ENCODE measurements at regions not wholly inside any gene's neighbourhood (a gene's known extent, or its start where the extent isn't known, plus 50 kb on each side); places are given as distances from the start of the nearest gene placed in this dataset.

DNA sequence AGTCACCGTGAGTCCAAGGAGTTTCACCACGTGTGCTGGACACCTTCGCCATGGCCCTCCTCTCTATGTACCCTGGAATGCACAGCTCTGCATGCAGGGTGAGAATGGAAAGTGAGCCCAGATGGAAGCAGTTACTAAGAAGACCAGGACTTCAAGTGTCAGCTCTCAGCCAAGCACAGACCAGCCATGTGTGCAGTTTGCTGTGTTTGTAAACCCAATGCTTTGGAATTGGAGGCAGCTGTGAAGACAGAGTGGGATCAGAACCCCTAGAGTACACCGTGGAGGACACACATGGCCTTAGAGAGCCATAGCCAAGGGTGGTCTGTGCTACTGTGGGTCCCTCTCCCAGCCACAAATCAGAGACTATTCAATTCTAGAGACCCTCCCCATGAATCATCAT is 655.5 kb upstream of the ID2 start:
- Histone ChIP-seq H3K27me3 (no peaks in the 10 kb centered on the region), H3K4me1 (no peaks in the 10 kb centered on the region), H3K4me3 (no peak overlapping the region), H3K9me3 (ENCODE audit: low read depth) (no peaks in the 10 kb centered on the region), H4K20me1 (ENCODE audit: low read depth) (no peaks in the 10 kb centered on the region), H3K27ac (no peak overlapping the region), H3K36me3 (no peaks in the 10 kb centered on the region), H3K9ac (no peak overlapping the region), H3K4me2 (no peak overlapping the region), H3F3A (ENCODE audit: low read depth) (no peaks in the 10 kb centered on the region), H3K79me2 (ENCODE audit: low read depth) (no peaks in the 10 kb centered on the region), H2AFZ (replicated peaks) (no peak overlapping the region)
- Mint-ChIP-seq H3K4me1 (no peaks in the 10 kb centered on the region), H3K4me3 (no peak overlapping the region), H3K27ac (no peak overlapping the region), H3K27me3 (ENCODE audit: insufficient read depth, low read depth) (peaks cover 5% of the 10 kb centered on the region), H3K9me3 (no peaks in the 10 kb centered on the region), H3K36me3 (no peaks in the 10 kb centered on the region)
- no peak for TF ChIP-seq EZH2 (IDR thresholded peaks at IDR 0.05)
- TF ChIP-seq, protein P1, sequence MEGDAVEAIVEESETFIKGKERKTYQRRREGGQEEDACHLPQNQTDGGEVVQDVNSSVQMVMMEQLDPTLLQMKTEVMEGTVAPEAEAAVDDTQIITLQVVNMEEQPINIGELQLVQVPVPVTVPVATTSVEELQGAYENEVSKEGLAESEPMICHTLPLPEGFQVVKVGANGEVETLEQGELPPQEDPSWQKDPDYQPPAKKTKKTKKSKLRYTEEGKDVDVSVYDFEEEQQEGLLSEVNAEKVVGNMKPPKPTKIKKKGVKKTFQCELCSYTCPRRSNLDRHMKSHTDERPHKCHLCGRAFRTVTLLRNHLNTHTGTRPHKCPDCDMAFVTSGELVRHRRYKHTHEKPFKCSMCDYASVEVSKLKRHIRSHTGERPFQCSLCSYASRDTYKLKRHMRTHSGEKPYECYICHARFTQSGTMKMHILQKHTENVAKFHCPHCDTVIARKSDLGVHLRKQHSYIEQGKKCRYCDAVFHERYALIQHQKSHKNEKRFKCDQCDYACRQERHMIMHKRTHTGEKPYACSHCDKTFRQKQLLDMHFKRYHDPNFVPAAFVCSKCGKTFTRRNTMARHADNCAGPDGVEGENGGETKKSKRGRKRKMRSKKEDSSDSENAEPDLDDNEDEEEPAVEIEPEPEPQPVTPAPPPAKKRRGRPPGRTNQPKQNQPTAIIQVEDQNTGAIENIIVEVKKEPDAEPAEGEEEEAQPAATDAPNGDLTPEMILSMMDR (IDR thresholded peaks at IDR 0.05): no peak
- TF ChIP-seq EZH2phosphoT487 (IDR thresholded peaks at IDR 0.05): no peak
- DNase-seq (ENCODE audit: low spot score): no peak

DNA sequence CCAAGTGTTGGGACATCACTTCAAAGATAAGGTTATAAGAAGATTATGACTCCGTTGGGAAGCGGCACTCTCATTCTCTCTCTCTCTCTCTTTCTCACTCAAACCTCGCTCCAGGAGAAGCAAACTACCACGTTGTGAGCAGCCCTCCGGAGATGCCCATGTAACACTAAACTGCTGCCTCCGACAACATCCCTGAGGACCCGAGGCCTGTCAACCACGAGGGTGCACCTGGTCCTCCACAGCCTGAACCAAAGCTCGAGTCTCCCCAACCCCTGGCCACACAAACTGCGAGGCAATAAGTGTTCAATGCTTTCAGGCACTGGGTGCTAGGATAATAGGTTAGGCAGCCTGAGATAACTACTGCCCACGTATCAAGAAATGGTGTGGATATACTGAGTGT is 654.5 kb upstream of the ID2 start:
- Histone ChIP-seq H2AFZ (replicated peaks) (no peak overlapping the region), H3K79me2 (ENCODE audit: low read depth) (no peaks in the 10 kb centered on the region), H3K9ac (no peak overlapping the region), H3K27ac (no peak overlapping the region), H3K4me1 (no peaks in the 10 kb centered on the region), H3F3A (ENCODE audit: low read depth) (no peaks in the 10 kb centered on the region), H3K36me3 (no peaks in the 10 kb centered on the region), H3K9me3 (ENCODE audit: low read depth) (no peaks in the 10 kb centered on the region), H4K20me1 (ENCODE audit: low read depth) (no peaks in the 10 kb centered on the region), H3K4me3 (no peak overlapping the region), H3K27me3 (no peaks in the 10 kb centered on the region), H3K4me2 (no peak overlapping the region)
- DNase-seq (ENCODE audit: low spot score): no peak
- no peaks in the 10 kb centered on the region for H3K4me1 Mint-ChIP-seq
- H3K36me3 Mint-ChIP-seq: no peaks in the 10 kb centered on the region
- H3K9me3 Mint-ChIP-seq: no peaks in the 10 kb centered on the region
- H3K27ac Mint-ChIP-seq: no peak overlapping the region
- no peak overlapping the region for H3K4me3 Mint-ChIP-seq
- TF ChIP-seq, protein P1 (IDR thresholded peaks at IDR 0.05): no peak
- no peak for TF ChIP-seq EZH2 (IDR thresholded peaks at IDR 0.05)
- no peak for TF ChIP-seq EZH2phosphoT487 (IDR thresholded peaks at IDR 0.05)
- peaks cover 5% of the 10 kb centered on the region for H3K27me3 Mint-ChIP-seq (ENCODE audit: insufficient read depth, low read depth)

DNA sequence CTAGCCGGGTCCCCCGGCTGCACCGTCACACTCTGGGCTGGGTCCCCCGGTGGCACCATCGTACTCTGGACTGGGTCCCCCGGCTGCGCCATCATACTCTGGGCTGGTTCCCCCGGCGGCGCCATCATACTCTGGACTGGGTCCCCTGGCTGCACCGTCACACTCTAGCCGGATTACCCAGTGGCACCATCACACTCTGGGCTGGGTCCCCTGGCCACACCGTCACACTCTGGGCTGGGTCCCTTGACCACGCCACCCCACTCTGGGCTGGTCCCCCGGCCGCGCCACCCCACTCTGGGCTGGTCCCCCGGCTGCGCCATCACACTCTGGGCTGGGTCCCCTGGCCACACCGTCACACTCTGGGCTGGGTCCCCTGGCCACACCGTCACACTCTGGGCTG is 653.8 kb upstream of the ID2 start:
- peaks cover 5% of the 10 kb centered on the region for H3K27me3 Mint-ChIP-seq (ENCODE audit: insufficient read depth, low read depth)
- H3F3A ChIP-seq (ENCODE audit: low read depth): no peaks in the 10 kb centered on the region
- no peak overlapping the region for H3K4me3 ChIP-seq
- H3K4me1 ChIP-seq: no peaks in the 10 kb centered on the region
- H2AFZ ChIP-seq (replicated peaks): no peak overlapping the region
- no peak for DNase-seq (ENCODE audit: low spot score)
- H3K27ac ChIP-seq: no peak overlapping the region
- no peak overlapping the region for H3K9ac ChIP-seq
- H3K4me3 Mint-ChIP-seq: no peak overlapping the region
- no peaks in the 10 kb centered on the region for H3K79me2 ChIP-seq (ENCODE audit: low read depth)
- no peak overlapping the region for H3K27ac Mint-ChIP-seq
- no peaks in the 10 kb centered on the region for H3K27me3 ChIP-seq
- no peaks in the 10 kb centered on the region for H3K36me3 Mint-ChIP-seq
- H3K36me3 ChIP-seq: no peaks in the 10 kb centered on the region
- H3K9me3 Mint-ChIP-seq: no peaks in the 10 kb centered on the region
- H3K4me1 Mint-ChIP-seq: no peaks in the 10 kb centered on the region
- H3K9me3 ChIP-seq (ENCODE audit: low read depth): no peaks in the 10 kb centered on the region
- H4K20me1 ChIP-seq (ENCODE audit: low read depth): no peaks in the 10 kb centered on the region
- no peak overlapping the region for H3K4me2 ChIP-seq
- TF ChIP-seq EZH2phosphoT487 (IDR thresholded peaks at IDR 0.05) (no peak), EZH2 (IDR thresholded peaks at IDR 0.05) (no peak)
- TF ChIP-seq, protein P1 (IDR thresholded peaks at IDR 0.05): no peak

DNA sequence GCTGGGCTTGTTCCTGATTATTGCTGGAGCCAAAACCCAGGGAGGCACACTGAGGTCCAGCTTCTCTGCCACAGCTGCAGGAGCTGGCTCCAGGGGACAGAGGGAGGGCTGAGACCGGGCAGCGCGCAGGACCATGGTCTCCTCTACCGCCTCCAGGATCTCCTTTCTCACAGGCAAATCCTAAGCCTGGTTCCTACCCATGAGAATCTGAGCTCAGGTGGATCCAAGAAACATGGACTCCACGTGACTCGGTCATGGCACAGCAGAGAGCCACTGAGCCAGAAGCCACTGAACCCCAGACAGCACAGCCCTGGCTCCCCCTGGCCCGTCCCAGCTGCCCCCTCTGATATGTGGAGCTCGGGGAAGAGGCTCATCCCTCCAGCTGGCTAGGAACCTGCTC is 653.4 kb upstream of the ID2 start:
- Histone ChIP-seq H4K20me1 (ENCODE audit: low read depth) (no peaks in the 10 kb centered on the region), H3K9ac (no peak overlapping the region), H3K27ac (no peak overlapping the region), H3K9me3 (ENCODE audit: low read depth) (no peaks in the 10 kb centered on the region), H3K4me2 (no peak overlapping the region), H3K27me3 (no peaks in the 10 kb centered on the region), H2AFZ (replicated peaks) (no peak overlapping the region), H3K36me3 (no peaks in the 10 kb centered on the region), H3K4me3 (no peak overlapping the region), H3K79me2 (ENCODE audit: low read depth) (no peaks in the 10 kb centered on the region), H3K4me1 (no peaks in the 10 kb centered on the region), H3F3A (ENCODE audit: low read depth) (no peaks in the 10 kb centered on the region)
- no peak for TF ChIP-seq EZH2 (IDR thresholded peaks at IDR 0.05)
- no peak for TF ChIP-seq EZH2phosphoT487 (IDR thresholded peaks at IDR 0.05)
- TF ChIP-seq, protein P1 (IDR thresholded peaks at IDR 0.05): no peak
- Mint-ChIP-seq H3K27me3 (ENCODE audit: insufficient read depth, low read depth) (peaks cover 5% of the 10 kb centered on the region), H3K4me1 (no peaks in the 10 kb centered on the region), H3K9me3 (no peaks in the 10 kb centered on the region), H3K27ac (no peak overlapping the region), H3K4me3 (no peak overlapping the region), H3K36me3 (no peaks in the 10 kb centered on the region)
- no peak for DNase-seq (ENCODE audit: low spot score)
